ENCODE measurements at regions not wholly inside any gene's neighbourhood (a gene's known extent, or its start where the extent isn't known, plus 50 kb on each side); places are given as distances from the start of the nearest gene placed in this dataset.

DNA sequence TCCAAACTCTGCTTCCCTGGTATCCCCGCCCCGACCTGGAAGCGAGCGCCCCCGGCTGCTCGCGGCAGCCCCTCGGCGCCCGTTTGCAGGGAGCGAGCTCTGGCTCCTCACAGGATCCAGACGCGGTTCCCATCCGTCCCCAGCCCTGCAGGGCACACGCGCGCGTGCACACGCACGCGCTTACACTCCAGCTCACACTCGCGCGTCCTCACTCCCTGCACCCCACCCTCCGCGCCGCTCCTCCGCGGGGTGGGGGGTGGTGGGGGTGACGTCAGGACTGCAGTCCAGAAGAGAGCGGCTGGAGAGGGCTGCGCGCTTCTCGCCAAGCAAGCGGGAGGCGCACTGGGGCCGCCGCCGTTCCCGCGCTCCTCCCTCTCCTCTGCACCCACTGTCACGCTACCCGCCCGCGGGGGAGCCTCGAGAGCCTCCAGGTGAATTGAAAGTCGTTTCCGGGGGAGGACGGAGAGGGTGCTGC lies 255.6 kb downstream of the OTUD1 start:
- no peaks in the 10 kb centered on the region for H3K27me3 ChIP-seq (ENCODE audit: low read depth, low read length)
- H3K79me2 ChIP-seq (ENCODE audit: low read length): no peaks in the 10 kb centered on the region
- no peak overlapping the region for H3K4me3 ChIP-seq (ENCODE audit: low read length)
- no peak overlapping the region for H3K9ac ChIP-seq (ENCODE audit: low read length)
- H4K20me1 ChIP-seq (ENCODE audit: insufficient read depth, low read length): no peaks in the 10 kb centered on the region
- H3K36me3 ChIP-seq (replicated peaks; ENCODE audit: low read depth, low read length): no peaks in the 10 kb centered on the region
- H3K27ac ChIP-seq (ENCODE audit: low read length): no peak overlapping the region
- H3K9me3 ChIP-seq (ENCODE audit: insufficient read depth, low read length): no peaks in the 10 kb centered on the region
- no peak for TF ChIP-seq EZH2phosphoT487 (IDR thresholded peaks at IDR 0.05; ENCODE audit: low read depth)
- TF ChIP-seq, protein P1, sequence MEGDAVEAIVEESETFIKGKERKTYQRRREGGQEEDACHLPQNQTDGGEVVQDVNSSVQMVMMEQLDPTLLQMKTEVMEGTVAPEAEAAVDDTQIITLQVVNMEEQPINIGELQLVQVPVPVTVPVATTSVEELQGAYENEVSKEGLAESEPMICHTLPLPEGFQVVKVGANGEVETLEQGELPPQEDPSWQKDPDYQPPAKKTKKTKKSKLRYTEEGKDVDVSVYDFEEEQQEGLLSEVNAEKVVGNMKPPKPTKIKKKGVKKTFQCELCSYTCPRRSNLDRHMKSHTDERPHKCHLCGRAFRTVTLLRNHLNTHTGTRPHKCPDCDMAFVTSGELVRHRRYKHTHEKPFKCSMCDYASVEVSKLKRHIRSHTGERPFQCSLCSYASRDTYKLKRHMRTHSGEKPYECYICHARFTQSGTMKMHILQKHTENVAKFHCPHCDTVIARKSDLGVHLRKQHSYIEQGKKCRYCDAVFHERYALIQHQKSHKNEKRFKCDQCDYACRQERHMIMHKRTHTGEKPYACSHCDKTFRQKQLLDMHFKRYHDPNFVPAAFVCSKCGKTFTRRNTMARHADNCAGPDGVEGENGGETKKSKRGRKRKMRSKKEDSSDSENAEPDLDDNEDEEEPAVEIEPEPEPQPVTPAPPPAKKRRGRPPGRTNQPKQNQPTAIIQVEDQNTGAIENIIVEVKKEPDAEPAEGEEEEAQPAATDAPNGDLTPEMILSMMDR (IDR thresholded peaks at IDR 0.05; ENCODE audit: low read depth, low read length): no peak
- no peak overlapping the region for H2AFZ ChIP-seq (ENCODE audit: low read depth, low read length)
- no peaks in the 10 kb centered on the region for H3K4me1 ChIP-seq (ENCODE audit: low read length)
- H3K4me2 ChIP-seq (ENCODE audit: low read length): no peak overlapping the region

DNA sequence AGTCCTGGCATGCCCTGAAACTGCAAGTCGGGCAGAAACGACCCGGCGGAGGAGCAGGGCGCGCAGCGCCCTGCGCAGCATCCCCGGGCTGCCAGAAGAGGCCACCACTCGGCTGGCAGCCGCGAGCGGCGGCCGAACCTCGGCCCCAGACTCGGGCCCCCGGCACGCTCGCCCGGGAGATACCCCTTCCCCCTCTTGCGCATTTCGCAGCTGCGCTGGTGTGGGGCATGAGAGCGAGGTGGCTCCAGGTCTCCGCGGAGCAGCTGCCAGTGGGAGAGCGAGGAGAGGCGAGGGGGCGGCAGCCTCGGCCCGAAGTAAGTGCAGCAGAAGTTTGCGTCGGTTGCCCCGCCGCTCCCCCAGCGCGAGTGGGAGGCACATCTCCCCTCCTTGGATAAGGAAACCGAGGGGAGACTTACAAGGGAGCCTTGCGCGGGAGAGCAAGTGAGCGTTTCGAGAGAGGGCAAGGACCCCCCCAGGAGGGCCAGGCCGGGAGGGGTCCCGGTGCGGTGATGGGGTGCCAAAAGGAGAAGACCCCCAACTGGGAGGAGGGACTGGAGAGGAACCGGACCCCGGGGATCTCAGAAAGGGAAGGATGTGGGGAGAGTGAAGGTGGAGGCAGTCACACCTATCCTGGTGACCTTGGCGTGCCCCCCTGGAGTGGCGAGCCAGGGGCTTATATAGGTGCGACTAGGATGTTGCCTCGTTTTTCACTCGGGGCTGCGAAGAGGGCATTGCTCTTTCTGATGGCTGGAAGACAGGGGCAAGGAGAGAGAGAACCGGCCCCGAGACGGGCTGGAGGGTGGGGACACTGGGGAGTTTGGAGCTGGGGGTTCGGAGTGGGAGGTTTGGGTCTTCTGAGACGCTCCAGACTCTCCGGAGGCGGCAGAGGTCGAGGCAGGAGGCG lies 256.3 kb downstream of the OTUD1 start:
- TF ChIP-seq, protein P1 (IDR thresholded peaks at IDR 0.05; ENCODE audit: low read depth, low read length): no peak
- TF ChIP-seq EZH2phosphoT487 (IDR thresholded peaks at IDR 0.05; ENCODE audit: low read depth): no peak
- Histone ChIP-seq H3K27ac (ENCODE audit: low read length) (no peak overlapping the region), H4K20me1 (ENCODE audit: insufficient read depth, low read length) (no peaks in the 10 kb centered on the region), H2AFZ (ENCODE audit: low read depth, low read length) (no peak overlapping the region), H3K4me2 (ENCODE audit: low read length) (no peak overlapping the region), H3K9ac (ENCODE audit: low read length) (no peak overlapping the region), H3K79me2 (ENCODE audit: low read length) (no peaks in the 10 kb centered on the region), H3K36me3 (replicated peaks; ENCODE audit: low read depth, low read length) (no peaks in the 10 kb centered on the region), H3K4me3 (ENCODE audit: low read length) (no peak overlapping the region), H3K4me1 (ENCODE audit: low read length) (no peaks in the 10 kb centered on the region), H3K27me3 (ENCODE audit: low read depth, low read length) (no peaks in the 10 kb centered on the region), H3K9me3 (ENCODE audit: insufficient read depth, low read length) (no peaks in the 10 kb centered on the region)

DNA sequence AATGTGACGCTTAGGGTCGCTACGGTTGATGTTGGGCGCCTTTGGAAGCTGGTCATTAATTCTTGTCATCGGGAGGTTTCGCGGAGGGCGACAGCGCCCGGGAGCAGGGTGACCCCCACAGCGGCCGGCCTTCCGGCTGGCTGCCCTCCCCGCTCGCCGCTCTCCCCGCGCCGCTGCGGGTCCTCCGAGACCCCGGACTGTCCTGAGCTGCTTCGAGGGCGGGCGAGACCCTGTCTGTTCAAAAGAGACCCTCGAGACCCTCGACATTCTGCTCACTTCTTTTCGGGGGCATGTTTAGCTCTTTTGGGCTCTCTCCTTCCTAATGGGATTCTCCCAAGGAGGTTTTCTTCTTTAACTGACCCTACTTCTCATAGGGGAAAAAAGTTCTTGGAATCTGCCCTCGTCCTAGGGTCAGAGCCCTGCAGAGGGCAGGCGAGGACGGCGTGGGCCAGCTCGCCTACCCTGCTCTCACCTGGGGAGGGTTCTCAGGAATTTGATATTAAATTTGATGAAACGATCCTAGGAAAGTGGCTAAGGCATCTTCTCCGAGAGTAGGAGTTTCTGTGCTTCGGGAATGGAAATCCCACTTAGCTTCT lies 257.0 kb downstream of the OTUD1 start:
- no peak overlapping the region for H3K9ac ChIP-seq (ENCODE audit: low read length)
- TF ChIP-seq, protein P1 (IDR thresholded peaks at IDR 0.05; ENCODE audit: low read depth, low read length): no peak
- no peak for TF ChIP-seq EZH2phosphoT487 (IDR thresholded peaks at IDR 0.05; ENCODE audit: low read depth)
- no peaks in the 10 kb centered on the region for H3K9me3 ChIP-seq (ENCODE audit: insufficient read depth, low read length)
- H3K4me2 ChIP-seq (ENCODE audit: low read length): no peak overlapping the region
- no peak overlapping the region for H2AFZ ChIP-seq (ENCODE audit: low read depth, low read length)
- no peaks in the 10 kb centered on the region for H3K36me3 ChIP-seq (replicated peaks; ENCODE audit: low read depth, low read length)
- no peaks in the 10 kb centered on the region for H3K4me1 ChIP-seq (ENCODE audit: low read length)
- H3K27ac ChIP-seq (ENCODE audit: low read length): no peak overlapping the region
- no peaks in the 10 kb centered on the region for H4K20me1 ChIP-seq (ENCODE audit: insufficient read depth, low read length)
- H3K79me2 ChIP-seq (ENCODE audit: low read length): no peaks in the 10 kb centered on the region
- no peak overlapping the region for H3K4me3 ChIP-seq (ENCODE audit: low read length)
- no peaks in the 10 kb centered on the region for H3K27me3 ChIP-seq (ENCODE audit: low read depth, low read length)

DNA sequence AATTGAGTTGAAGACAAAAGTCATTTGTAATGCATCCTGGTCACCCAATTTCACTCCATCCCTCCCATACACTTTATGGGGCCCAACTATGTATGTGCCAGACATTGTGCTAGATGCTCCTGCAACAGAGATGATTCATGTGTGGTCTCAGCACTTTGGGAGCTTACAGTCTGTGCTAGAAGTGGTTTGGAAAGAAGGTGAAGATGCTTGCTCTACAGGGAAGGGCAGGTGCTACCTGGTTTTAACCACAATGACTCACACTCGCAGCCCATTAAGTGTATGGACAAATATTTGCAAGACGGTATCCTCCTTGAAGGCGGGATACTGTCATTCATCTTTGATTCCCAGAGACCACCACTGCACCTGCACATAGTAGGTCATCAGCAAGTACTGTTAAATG lies 257.6 kb downstream of the OTUD1 start:
- no peak overlapping the region for H3K4me2 ChIP-seq (ENCODE audit: low read length)
- no peak overlapping the region for H3K4me3 ChIP-seq (ENCODE audit: low read length)
- H3K36me3 ChIP-seq (replicated peaks; ENCODE audit: low read depth, low read length): no peaks in the 10 kb centered on the region
- no peaks in the 10 kb centered on the region for H3K27me3 ChIP-seq (ENCODE audit: low read depth, low read length)
- no peaks in the 10 kb centered on the region for H3K9me3 ChIP-seq (ENCODE audit: insufficient read depth, low read length)
- H3K9ac ChIP-seq (ENCODE audit: low read length): no peak overlapping the region
- H3K4me1 ChIP-seq (ENCODE audit: low read length): no peaks in the 10 kb centered on the region
- no peak overlapping the region for H3K27ac ChIP-seq (ENCODE audit: low read length)
- no peak for TF ChIP-seq EZH2phosphoT487 (IDR thresholded peaks at IDR 0.05; ENCODE audit: low read depth)
- TF ChIP-seq, protein P1 (IDR thresholded peaks at IDR 0.05; ENCODE audit: low read depth, low read length): no peak
- no peaks in the 10 kb centered on the region for H3K79me2 ChIP-seq (ENCODE audit: low read length)
- H4K20me1 ChIP-seq (ENCODE audit: insufficient read depth, low read length): no peaks in the 10 kb centered on the region
- H2AFZ ChIP-seq (ENCODE audit: low read depth, low read length): no peak overlapping the region
